Sigmoid colon (tissue), 6 donors: ENCODE measurements at regions not wholly inside any gene's neighbourhood (a gene's known extent, or its start where the extent isn't known, plus 50 kb on each side); places are given as distances from the start of the nearest gene placed in this dataset.

ENCODE experiments used
- DNase-seq: peaks from one replicate; pipeline ENCODE4 v3.0.0-alpha.2; 2019
- H3K27ac ChIP-seq, 4 donors: fragments of 200-600 bp; sonication (generic); one replicate each; pipeline ENCODE4 v1.5.1; 2016 to 2019; ENCODE audit warnings: mild to moderate bottlenecking in 1 of 4
- H3K27me3 ChIP-seq, 3 donors: fragments of 200-600 bp; sonication (generic); one replicate each; pipeline ENCODE4 v1.5.1; 2019; ENCODE audit warnings: mild to moderate bottlenecking in 1 of 3
- H3K36me3 ChIP-seq, 4 donors: fragments of 200-600 bp; sonication (generic); one replicate each; pipeline ENCODE4 v1.5.1; 2016 to 2019
- H3K4me1 ChIP-seq, 4 donors: fragments of 200-600 bp; sonication (generic); one replicate each; pipeline ENCODE4 v1.5.1; 2017 to 2019
- H3K4me3 ChIP-seq, 4 donors: fragments of 200-600 bp; sonication (generic); one replicate each; pipeline ENCODE4 v1.5.1; 2017 to 2019; ENCODE audit warnings: mild to moderate bottlenecking in 2 of 4, moderate library complexity in 1 of 4
- H3K9me3 ChIP-seq, 4 donors: fragments of 200-600 bp in 3 of 4; sonication (generic) in 3 of 4; one replicate each; pipeline versions ENCODE4 v1.5.1 to v1.6.1; 2013 to 2019
- EP300 ChIP-seq, 4 donors: sonication (generic); formaldehyde crosslinking; IDR thresholded peaks; one replicate each; pipeline ENCODE4 v1.6.1; 2017; ENCODE audit warnings: antibody characterized with exemption in 4 of 4
- POLR2A ChIP-seq, 2 donors: fragments of 450-650 bp; IDR thresholded peaks; one replicate each; pipeline ENCODE4 v1.6.1; 2016; ENCODE audit warnings: antibody characterized with exemption in 2 of 2, mild to moderate bottlenecking in 2 of 2, moderate library complexity in 2 of 2
- POLR2AphosphoS5 ChIP-seq, 4 donors: sonication (generic); formaldehyde crosslinking; IDR thresholded peaks; one replicate each; pipeline ENCODE4 v1.6.1; 2017; ENCODE audit warnings: antibody characterized with exemption in 4 of 4
- WGBS, 2 donors: extraction: QIAGEN DNeasy Blood & Tissue Kit; methylation state at CpG; one replicate each; pipeline ENCODE4 v1.1.7; 2013; 5-methylcytosine and 5-hydroxymethylcytosine counted together
- intact Hi-C: fragments of 100-400 bp; cut with DNase I; formaldehyde crosslinking; loops from one replicate; pipeline ENCODE4 v1.15.1; 2023
- TF ChIP-seq, protein P1 (sequence below), 4 experiments: fragments of 450-650 bp in 3 of 4; fragments of 200-600 bp in 1 of 4; IDR thresholded peaks; one replicate each; pipeline ENCODE4 v1.5.1; 2016 to 2019; ENCODE audit warnings: antibody characterized with exemption in 4 of 4, mild to moderate bottlenecking in 3 of 4, moderate library complexity in 2 of 4
- donor health status: healthy with polysubstance abuse.
- donor health status: healthy.

DNA sequence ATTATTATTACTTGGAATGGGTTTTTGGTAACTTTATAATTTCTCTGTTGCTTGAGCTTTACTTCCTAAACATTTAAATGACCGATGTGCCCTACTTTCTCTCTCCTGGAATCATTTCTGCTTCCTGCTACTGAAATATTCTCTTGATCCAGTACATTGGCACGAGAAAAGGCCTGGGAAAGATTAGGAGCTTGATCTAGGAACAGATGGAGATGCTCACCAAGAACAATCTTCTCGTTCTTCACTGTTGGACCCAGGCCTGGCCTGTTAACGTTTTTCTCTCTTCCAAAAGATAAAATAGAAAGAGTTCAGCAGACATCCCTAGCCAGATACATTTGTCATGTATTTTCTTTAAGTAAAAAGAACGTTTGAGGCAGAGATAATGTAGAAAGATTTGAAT is 1356.8 kb upstream of the CRIM1 start:
- 46 to 67% methylated on average over 5 of the region's 5 CpGs for WGBS, 2 donors
- no peaks in the 10 kb centered on the region for H3K27me3 ChIP-seq
- no peak for DNase-seq
- no peaks in the 10 kb centered on the region for H3K36me3 ChIP-seq
- H3K4me3 ChIP-seq, result no peak overlapping the region
- no peaks in the 10 kb centered on the region for H3K9me3 ChIP-seq
- H3K27ac ChIP-seq, result no peak overlapping the region
- no peaks in the 10 kb centered on the region for H3K4me1 ChIP-seq
- intact Hi-C loops, result no loop called here
- TF ChIP-seq, protein P1, sequence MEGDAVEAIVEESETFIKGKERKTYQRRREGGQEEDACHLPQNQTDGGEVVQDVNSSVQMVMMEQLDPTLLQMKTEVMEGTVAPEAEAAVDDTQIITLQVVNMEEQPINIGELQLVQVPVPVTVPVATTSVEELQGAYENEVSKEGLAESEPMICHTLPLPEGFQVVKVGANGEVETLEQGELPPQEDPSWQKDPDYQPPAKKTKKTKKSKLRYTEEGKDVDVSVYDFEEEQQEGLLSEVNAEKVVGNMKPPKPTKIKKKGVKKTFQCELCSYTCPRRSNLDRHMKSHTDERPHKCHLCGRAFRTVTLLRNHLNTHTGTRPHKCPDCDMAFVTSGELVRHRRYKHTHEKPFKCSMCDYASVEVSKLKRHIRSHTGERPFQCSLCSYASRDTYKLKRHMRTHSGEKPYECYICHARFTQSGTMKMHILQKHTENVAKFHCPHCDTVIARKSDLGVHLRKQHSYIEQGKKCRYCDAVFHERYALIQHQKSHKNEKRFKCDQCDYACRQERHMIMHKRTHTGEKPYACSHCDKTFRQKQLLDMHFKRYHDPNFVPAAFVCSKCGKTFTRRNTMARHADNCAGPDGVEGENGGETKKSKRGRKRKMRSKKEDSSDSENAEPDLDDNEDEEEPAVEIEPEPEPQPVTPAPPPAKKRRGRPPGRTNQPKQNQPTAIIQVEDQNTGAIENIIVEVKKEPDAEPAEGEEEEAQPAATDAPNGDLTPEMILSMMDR (IDR thresholded peaks at IDR 0.05), result no peak

DNA sequence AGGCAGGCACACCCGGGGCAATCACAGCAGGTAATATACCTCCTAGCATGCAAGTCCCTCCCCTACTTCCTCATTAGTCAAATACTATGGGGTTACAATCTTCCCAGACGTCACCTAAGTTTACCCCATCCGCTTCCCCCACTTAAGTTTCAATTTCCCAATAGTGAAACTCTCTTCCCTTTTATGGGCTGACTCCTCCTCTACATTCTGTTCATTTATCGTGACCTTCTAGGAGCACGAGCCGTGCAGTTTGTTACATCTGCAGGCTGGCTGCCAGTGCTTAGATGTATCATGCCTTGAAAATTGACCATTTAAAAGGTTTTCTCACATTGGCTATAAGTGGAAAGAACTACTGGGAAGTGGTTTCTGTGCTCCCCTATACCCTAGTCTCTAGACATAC is 1357.8 kb upstream of the CRIM1 start:
- 71 to 79% methylated on average over 6 of the region's 6 CpGs for whole genome bisulfite sequencing, 2 donors
- Histone ChIP-seq H3K9me3 (no peaks in the 10 kb centered on the region), H3K27me3 (no peaks in the 10 kb centered on the region), H3K4me1 (no peaks in the 10 kb centered on the region), H3K4me3 (no peak overlapping the region), H3K36me3 (no peaks in the 10 kb centered on the region), H3K27ac (no peak overlapping the region)
- no peak for DNase-seq
- intact Hi-C loops, result no loop called here
- no peak for TF ChIP-seq EP300 (IDR thresholded peaks at IDR 0.05)
- no peak for TF ChIP-seq POLR2AphosphoS5 (IDR thresholded peaks at IDR 0.05)
- TF ChIP-seq, protein P1 (IDR thresholded peaks at IDR 0.05), result no peak
- TF ChIP-seq POLR2A (IDR thresholded peaks at IDR 0.05), result no peak

DNA sequence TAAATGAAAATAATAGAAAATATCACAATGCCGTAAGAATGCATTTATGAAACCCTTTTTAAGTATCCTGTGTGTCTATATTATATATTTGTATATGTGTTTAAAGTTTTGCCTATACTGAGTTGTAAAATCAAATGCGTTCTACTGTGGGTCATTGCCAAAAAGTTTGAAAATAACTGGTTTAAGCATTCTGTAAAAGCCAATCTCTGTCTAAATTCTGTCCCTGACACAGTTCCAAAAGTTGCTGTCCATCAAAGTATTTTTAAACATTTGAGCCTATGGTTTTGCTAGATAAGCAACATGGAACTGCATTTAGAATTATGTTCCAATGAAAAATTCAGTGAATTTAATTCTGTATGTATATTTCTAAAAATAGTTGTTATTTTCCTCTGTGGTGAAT is 1360.4 kb upstream of the CRIM1 start:
- Histone ChIP-seq H3K4me3 (no peak overlapping the region), H3K27me3 (no peaks in the 10 kb centered on the region), H3K36me3 (no peaks in the 10 kb centered on the region), H3K4me1 (no peaks in the 10 kb centered on the region), H3K9me3 (no peaks in the 10 kb centered on the region), H3K27ac (no peak overlapping the region)
- WGBS, 2 donors, result 41 to 58% methylated on average over 2 of the region's 2 CpGs
- intact Hi-C loops, result no loop called here
- TF ChIP-seq, protein P1 (IDR thresholded peaks at IDR 0.05), result no peak
- TF ChIP-seq EP300 (IDR thresholded peaks at IDR 0.05) (no peak), POLR2AphosphoS5 (IDR thresholded peaks at IDR 0.05) (no peak), POLR2A (IDR thresholded peaks at IDR 0.05) (no peak)
- DNase-seq, result no peak

DNA sequence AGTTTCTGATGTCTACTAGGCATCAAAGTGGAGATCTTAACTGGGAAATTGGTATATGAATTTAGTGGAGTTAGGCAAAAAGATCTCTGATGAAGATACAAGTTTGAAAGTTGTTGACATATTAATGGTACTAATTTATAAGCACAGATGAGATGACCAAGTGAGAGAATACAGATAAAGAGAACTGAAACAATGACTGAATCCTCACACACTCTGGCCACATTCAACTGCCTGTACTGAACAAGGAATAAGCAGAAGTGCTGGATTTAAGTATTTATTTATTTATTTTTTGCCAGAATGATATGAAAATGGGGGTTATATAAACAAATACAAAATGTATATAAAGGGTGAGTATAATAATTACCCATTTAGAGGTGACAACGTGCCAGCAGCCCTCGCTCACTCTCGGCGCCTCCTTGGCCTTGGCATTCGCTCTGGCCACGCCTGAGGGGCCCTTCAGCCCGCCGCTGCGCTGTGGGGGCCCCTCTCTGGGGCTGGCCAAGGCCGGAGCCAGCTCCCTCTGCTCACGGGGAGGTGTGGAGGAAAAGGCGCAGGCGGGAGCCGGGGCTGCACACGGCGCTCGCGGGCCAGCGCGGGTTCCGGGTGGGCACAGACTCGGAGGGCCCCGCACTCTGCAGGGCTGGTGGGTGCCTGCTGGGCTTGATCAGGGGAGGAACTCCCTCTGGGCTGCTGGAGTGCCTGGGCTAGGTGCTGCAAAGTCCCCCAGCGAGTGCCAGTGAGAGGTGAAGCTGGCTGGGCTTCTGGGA is 1363.9 kb upstream of the CRIM1 start:
- no peaks in the 10 kb centered on the region for H3K4me1 ChIP-seq
- H3K36me3 ChIP-seq, result no peaks in the 10 kb centered on the region
- intact Hi-C loops, result no loop called here
- DNase-seq, result no peak
- H3K27me3 ChIP-seq, result no peaks in the 10 kb centered on the region
- no peaks in the 10 kb centered on the region for H3K9me3 ChIP-seq
- 92 to 93% methylated on average over 24 of the region's 24 CpGs for WGBS, 2 donors
- H3K27ac ChIP-seq, result no peak overlapping the region
- H3K4me3 ChIP-seq, result no peak overlapping the region
- no peak for TF ChIP-seq EP300 (IDR thresholded peaks at IDR 0.05)
- TF ChIP-seq POLR2AphosphoS5 (IDR thresholded peaks at IDR 0.05), result no peak
- TF ChIP-seq, protein P1 (IDR thresholded peaks at IDR 0.05), result no peak
- no peak for TF ChIP-seq POLR2A (IDR thresholded peaks at IDR 0.05)

DNA sequence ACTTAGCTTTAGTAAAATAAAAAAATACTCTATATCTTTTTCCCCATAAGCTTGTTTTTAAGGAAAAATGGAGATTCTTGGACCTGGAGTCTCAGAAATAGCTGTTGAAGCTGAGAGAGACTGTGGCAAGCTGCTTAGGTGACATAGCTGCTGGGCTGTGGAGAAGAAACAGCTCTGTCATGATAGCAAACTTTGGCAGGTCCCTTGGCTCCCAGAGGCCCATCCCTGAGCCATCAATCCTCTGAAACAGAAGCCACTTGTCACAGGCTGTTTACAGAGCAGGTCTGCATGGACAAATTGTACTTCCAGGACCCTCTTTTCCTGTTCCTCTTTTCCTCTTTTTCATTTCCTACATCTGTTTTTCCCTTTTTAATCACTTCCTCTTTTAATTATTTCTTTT is 1370.1 kb upstream of the CRIM1 start:
- Histone ChIP-seq H3K27ac (no peak overlapping the region), H3K27me3 (no peaks in the 10 kb centered on the region), H3K9me3 (no peaks in the 10 kb centered on the region), H3K36me3 (no peaks in the 10 kb centered on the region), H3K4me3 (no peak overlapping the region), H3K4me1 (no peaks in the 10 kb centered on the region)
- TF ChIP-seq, protein P1 (IDR thresholded peaks at IDR 0.05), result no peak
- TF ChIP-seq POLR2AphosphoS5 (IDR thresholded peaks at IDR 0.05), result no peak
- TF ChIP-seq EP300 (IDR thresholded peaks at IDR 0.05), result no peak
- no peak for TF ChIP-seq POLR2A (IDR thresholded peaks at IDR 0.05)
- intact Hi-C loops, result no loop called here
- DNase-seq, result no peak
